Caco-2 (cell line): ENCODE measurements at regions not wholly inside any gene's neighbourhood (a gene's known extent, or its start where the extent isn't known, plus 50 kb on each side); places are given as distances from the start of the nearest gene placed in this dataset.
A peak's percentile ranks its signal among the peaks of the same experiment; 100 is the strongest.

ENCODE experiments used
- BruUV-seq: library from RNA; stranded (reverse); fragments of 400-500 nt; replicated peaks from 2 replicates; lab custom pipeline; 2021; lab: Mats Ljungman, UMichigan
- CTCF ChIA-PET: fragments of 300-600 bp; sonication (Branson Sonifier 250); formaldehyde crosslinking; loops from one replicate; lab custom pipeline; 2022; ENCODE audit warnings: antibody characterized with exemption; lab: Charles Lee
- POLR2A ChIA-PET: fragments of 300-600 bp; sonication (Branson Sonifier 250); formaldehyde crosslinking; loops from one replicate; lab custom pipeline; 2022; ENCODE audit warnings: antibody characterized with exemption; lab: Charles Lee
- DNase-seq, 2 experiments: peaks; one replicate each; pipeline versions ENCODE4 v3.0.0 to v3.0.0-alpha.2; 2020 to 2022
- H3K27me3 ChIP-seq: replicated peaks from 2 replicates; pipeline ENCODE4 v1.6.0; 2011; ENCODE audit warnings: low read length; ENCODE audit not compliant: control insufficient read depth, insufficient read depth
- H3K36me3 ChIP-seq: 2 replicates; pipeline ENCODE4 v1.5.1; 2011; ENCODE audit warnings: low read length; ENCODE audit not compliant: control insufficient read depth, insufficient read depth
- H3K4me1 ChIP-seq: fragments of 250-450 bp; sonication (Bioruptor Pico); 2 replicates; pipeline ENCODE4 v1.5.1; 2020; ENCODE audit warnings: mild to moderate bottlenecking
- H3K4me3 ChIP-seq: 2 replicates; pipeline ENCODE4 v1.5.1; 2011; ENCODE audit warnings: low read depth, mild to moderate bottlenecking, control low read depth, low read length
- H3K9me3 ChIP-seq: fragments of 250-450 bp; sonication (Bioruptor Pico); 2 replicates; pipeline ENCODE4 v1.5.1; 2020; ENCODE audit warnings: mild to moderate bottlenecking, moderate library complexity
- H3K27ac Mint-ChIP-seq: one replicate; pipeline ENCODE4 v1.8.0; 2022; ENCODE audit warnings: mixed read lengths; ENCODE audit not compliant: unreplicated experiment
- H3K27me3 Mint-ChIP-seq: one replicate; pipeline ENCODE4 v1.8.0; 2022; ENCODE audit warnings: mixed read lengths; ENCODE audit not compliant: insufficient read depth, unreplicated experiment
- H3K36me3 Mint-ChIP-seq: one replicate; pipeline ENCODE4 v1.8.0; 2022; ENCODE audit warnings: mild to moderate bottlenecking, mixed read lengths; ENCODE audit not compliant: insufficient read depth, unreplicated experiment
- H3K4me1 Mint-ChIP-seq: one replicate; pipeline ENCODE4 v1.8.0; 2022; ENCODE audit warnings: low read depth, mixed read lengths; ENCODE audit not compliant: unreplicated experiment
- H3K4me3 Mint-ChIP-seq: one replicate; pipeline ENCODE4 v1.8.0; 2022; ENCODE audit warnings: mild to moderate bottlenecking, moderate library complexity, mixed read lengths; ENCODE audit not compliant: unreplicated experiment
- H3K9me3 Mint-ChIP-seq: one replicate; pipeline ENCODE4 v1.8.0; 2022; ENCODE audit warnings: mixed read lengths; ENCODE audit not compliant: unreplicated experiment
- intact Hi-C: fragments of 100-400 bp; cut with micrococcal nuclease; formaldehyde crosslinking; loops from one replicate; pipeline ENCODE4 v1.10.0; 2022; ENCODE audit not compliant: unreplicated experiment
- TF ChIP-seq, protein P1 (sequence below), 2 experiments: fragments of 200-600 bp in 1 of 2; IDR thresholded peaks; 1 replicate in 1 of 2; 2 replicates in 1 of 2; pipeline versions ENCODE4 v1.5.1 to v1.8.0; 2011 to 2022; ENCODE audit warnings: antibody characterized with exemption in 1 of 2, control low read depth in 1 of 2, inconsistent platforms in 1 of 2, low read depth in 1 of 2, low read length in 1 of 2, mild to moderate bottlenecking in 1 of 2, moderate library complexity in 1 of 2; ENCODE audit not compliant: insufficient read depth in 1 of 2, severe bottlenecking in 1 of 2, unreplicated experiment in 1 of 2

- no peaks in the 10 kb centered on the region for H3K36me3 Mint-ChIP-seq
Observed at GRCh38 chrX:69027181-69028005, 137.9 kb downstream of the PJA1 start.

GRCh38 chrX:69025802-69026301 lies 139.4 kb downstream of the PJA1 start:
- H3K4me3 Mint-ChIP-seq = no peak overlapping the region
- no peaks in the 10 kb centered on the region for H3K9me3 Mint-ChIP-seq
- H3K27me3 ChIP-seq = no peaks in the 10 kb centered on the region
- no peaks in the 10 kb centered on the region for H3K36me3 ChIP-seq
- intact Hi-C loops = no loop called here
- H3K4me3 ChIP-seq = no peak overlapping the region
- H3K36me3 Mint-ChIP-seq = no peaks in the 10 kb centered on the region
- POLR2A ChIA-PET = no interaction called here
- H3K9me3 ChIP-seq = no peaks in the 10 kb centered on the region
- DNase-seq = no peak
- no peak overlapping the region for H3K27ac Mint-ChIP-seq
- TF ChIP-seq, protein P1, sequence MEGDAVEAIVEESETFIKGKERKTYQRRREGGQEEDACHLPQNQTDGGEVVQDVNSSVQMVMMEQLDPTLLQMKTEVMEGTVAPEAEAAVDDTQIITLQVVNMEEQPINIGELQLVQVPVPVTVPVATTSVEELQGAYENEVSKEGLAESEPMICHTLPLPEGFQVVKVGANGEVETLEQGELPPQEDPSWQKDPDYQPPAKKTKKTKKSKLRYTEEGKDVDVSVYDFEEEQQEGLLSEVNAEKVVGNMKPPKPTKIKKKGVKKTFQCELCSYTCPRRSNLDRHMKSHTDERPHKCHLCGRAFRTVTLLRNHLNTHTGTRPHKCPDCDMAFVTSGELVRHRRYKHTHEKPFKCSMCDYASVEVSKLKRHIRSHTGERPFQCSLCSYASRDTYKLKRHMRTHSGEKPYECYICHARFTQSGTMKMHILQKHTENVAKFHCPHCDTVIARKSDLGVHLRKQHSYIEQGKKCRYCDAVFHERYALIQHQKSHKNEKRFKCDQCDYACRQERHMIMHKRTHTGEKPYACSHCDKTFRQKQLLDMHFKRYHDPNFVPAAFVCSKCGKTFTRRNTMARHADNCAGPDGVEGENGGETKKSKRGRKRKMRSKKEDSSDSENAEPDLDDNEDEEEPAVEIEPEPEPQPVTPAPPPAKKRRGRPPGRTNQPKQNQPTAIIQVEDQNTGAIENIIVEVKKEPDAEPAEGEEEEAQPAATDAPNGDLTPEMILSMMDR (IDR thresholded peaks at IDR 0.05; ENCODE audit: insufficient read depth in 1 of 2, low read depth in 1 of 2, low read length in 1 of 2, severe bottlenecking in 1 of 2, unreplicated experiment in 1 of 2) = no peak
- H3K27me3 Mint-ChIP-seq = no peaks in the 10 kb centered on the region
- no peaks in the 10 kb centered on the region for H3K4me1 Mint-ChIP-seq
- peaks cover 5% of the 10 kb centered on the region; the same call in 1 of the 2 replicates for H3K4me1 ChIP-seq
- CTCF ChIA-PET = no interaction called here
- no TSS peak for BruUV-seq

More at GRCh38 chrX:69027181-69028005, 137.9 kb downstream of the PJA1 start:
- ChIA-PET POLR2A (no interaction called here), CTCF (no interaction called here)
- Mint-ChIP-seq H3K4me1 (no peaks in the 10 kb centered on the region), H3K4me3 (no peak overlapping the region), H3K9me3 (no peaks in the 10 kb centered on the region), H3K27ac (no peak overlapping the region), H3K27me3 (no peaks in the 10 kb centered on the region)
- TF ChIP-seq, protein P1 (IDR thresholded peaks at IDR 0.05; ENCODE audit: insufficient read depth in 1 of 2, low read depth in 1 of 2, low read length in 1 of 2, severe bottlenecking in 1 of 2, unreplicated experiment in 1 of 2) = no peak
- intact Hi-C loops = no loop called here
- Histone ChIP-seq H3K4me3 (no peak overlapping the region), H3K4me1 (peaks cover 5% of the 10 kb centered on the region; the same call in 1 of the 2 replicates), H3K9me3 (no peaks in the 10 kb centered on the region), H3K27me3 (no peaks in the 10 kb centered on the region), H3K36me3 (no peaks in the 10 kb centered on the region)
- peak; percentile 1 to 40 for DNase-seq
- no TSS peak for BruUV-seq

GRCh38 chrX:69024931-69025330 lies 140.3 kb downstream of the PJA1 start:
- BruUV-seq = no TSS peak
- Mint-ChIP-seq H3K4me1 (no peaks in the 10 kb centered on the region), H3K27ac (no peak overlapping the region), H3K9me3 (no peaks in the 10 kb centered on the region), H3K27me3 (no peaks in the 10 kb centered on the region), H3K36me3 (no peaks in the 10 kb centered on the region), H3K4me3 (no peak overlapping the region)
- Histone ChIP-seq H3K36me3 (no peaks in the 10 kb centered on the region), H3K27me3 (no peaks in the 10 kb centered on the region), H3K9me3 (no peaks in the 10 kb centered on the region), H3K4me3 (no peak overlapping the region), H3K4me1 (peaks cover 5% of the 10 kb centered on the region; the same call in 1 of the 2 replicates)
- no peak for DNase-seq
- intact Hi-C loops = no loop called here
- ChIA-PET CTCF (no interaction called here), POLR2A (no interaction called here)
- TF ChIP-seq, protein P1 (IDR thresholded peaks at IDR 0.05; ENCODE audit: insufficient read depth in 1 of 2, low read depth in 1 of 2, low read length in 1 of 2, severe bottlenecking in 1 of 2, unreplicated experiment in 1 of 2) = no peak
